T-helper 2 cell (primary cell): ENCODE measurements at regions not wholly inside any gene's neighbourhood (a gene's known extent, or its start where the extent isn't known, plus 50 kb on each side); places are given as distances from the start of the nearest gene placed in this dataset.

Experiments
- DNase-seq, 5 experiments: peaks; one replicate each; pipeline versions ENCODE4 v3.0.0 to v3.0.0-alpha.2; 2012 to 2022

DNA sequence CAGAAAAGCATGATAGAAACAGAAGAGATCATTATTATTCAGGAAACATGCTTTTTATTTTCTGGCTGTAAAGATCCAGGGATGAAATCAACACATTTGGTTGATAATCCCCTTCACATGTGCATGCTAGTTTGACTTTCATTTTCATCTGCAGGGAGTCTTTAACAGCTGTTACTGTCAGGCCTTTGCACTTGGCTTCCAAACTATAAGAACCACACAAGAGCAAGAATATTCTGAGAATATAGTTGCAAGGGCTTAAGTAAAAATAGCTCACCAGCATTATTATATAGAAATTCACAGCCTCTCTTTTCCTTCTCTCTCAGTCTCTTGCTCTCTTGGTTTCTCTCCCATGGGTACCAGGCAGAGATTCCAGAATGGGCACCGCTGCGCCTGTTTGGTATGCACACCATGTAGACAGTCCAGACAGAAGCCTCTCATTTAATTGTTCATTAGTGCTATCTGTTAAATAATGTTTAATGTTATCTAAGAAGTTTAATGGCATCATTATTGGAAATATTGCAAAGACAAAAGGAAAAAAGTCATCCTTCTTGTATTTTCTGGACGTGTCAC, 622.3 kb upstream of the PLXNA2 start:
- no peak for DNase-seq

DNA sequence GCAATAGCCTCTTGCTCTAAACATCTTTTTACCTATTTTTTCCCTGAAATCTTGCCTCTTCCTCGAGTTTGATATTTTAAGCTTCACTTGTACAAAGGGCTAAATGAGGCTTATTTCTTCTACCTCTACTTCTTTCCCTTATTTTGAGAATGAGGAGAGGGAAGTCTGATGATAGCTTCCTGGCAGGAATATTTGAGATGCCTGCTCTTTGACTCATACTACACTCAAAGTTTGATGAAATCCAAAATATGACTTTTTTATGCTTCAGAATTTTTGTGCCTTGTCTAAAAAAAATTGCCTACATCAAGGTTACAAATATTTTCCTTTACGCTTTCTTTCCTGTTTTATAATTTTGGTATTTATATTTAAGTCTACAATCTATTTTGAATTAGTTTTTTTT, 624.4 kb upstream of the PLXNA2 start:
- DNase-seq: no peak

DNA sequence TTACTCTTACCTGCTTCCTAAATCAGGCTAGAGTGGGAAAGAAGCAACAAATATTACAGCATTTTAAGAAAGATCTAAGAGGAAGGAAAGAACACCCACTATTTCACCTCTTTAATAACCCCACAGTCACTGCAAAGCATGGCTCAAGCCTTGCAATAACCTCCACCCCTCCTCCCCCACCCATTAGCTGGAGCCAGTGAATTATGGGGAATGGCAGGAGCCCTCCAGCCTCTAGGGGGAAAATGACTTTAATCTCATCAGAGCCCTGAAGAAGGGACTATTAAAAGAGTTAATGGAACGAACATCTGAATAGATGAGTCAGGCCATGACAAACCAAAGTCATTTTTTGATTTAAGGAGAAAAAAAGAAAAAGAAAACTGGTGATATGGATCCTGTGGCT, 630.7 kb upstream of the PLXNA2 start:
- no peak for DNase-seq

DNA sequence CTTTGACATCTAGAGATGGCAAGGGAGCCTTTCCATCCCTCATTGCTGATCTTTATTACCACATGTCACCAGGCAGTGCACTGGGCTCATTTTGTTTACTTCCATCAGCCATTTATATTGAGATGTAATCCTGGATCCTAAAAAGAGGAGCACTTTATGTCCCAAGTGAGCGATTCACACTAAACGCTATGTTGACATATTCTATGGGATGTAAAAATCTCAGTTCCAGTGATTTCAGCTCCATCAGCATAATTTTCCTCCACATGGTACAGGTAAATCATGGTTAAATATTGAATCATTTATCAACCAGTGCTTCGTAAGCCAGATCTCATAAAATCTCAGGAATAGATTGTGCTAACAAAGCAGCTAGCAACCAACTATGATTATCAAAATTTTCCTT, 634.8 kb upstream of the PLXNA2 start:
- DNase-seq: no peak

DNA sequence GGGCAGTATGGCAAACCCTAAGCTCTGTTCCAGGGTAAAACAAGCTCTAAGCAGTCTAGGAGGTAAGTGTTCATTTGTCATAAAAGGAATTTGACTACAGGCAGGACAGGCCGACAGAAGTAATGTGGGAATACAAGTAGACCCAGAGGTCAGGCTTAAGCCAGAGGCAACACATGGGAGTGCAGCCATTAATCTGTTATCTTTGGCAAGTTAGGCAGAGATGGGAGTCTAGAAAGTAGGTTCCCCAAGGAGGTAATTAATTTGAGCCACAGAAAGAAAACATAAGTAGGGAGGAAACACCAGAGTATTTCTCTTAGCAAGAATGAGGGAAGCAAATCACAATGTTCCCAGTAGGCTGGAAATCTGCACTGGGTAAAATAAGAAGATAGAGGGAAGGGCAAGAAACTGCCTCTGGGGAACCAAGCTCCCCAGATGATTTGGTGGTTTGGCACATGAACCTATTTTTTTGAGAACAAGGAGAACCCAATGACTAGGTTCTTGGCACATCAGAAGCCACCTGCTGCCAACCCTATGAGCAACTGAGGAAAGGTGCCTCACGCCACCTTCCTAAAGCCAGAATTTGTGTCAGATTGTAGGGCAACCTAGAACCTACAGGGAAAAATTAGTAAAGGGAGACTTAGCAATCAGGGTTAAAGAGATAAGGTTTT, 636.4 kb upstream of the PLXNA2 start:
- DNase-seq: no peak

DNA sequence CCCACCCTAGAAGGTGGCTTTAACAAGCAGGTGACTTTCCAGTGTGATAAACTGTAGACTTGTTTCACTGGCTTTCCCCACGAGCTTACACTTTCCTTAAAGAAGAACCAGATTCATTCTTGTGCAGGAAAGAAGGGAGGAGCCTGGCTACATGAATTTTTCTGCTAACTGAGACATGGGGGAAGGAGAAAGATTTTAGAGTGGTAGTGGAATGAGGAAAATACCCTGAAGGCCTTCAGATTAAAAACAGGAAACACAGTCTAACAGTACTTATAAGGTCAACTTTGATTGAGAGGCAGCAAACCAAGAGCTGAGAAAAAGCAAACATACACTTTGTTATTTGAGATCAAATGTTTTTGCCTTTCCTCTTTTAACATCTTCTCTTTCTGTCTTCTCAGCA, 640.9 kb upstream of the PLXNA2 start:
- DNase-seq: no peak

DNA sequence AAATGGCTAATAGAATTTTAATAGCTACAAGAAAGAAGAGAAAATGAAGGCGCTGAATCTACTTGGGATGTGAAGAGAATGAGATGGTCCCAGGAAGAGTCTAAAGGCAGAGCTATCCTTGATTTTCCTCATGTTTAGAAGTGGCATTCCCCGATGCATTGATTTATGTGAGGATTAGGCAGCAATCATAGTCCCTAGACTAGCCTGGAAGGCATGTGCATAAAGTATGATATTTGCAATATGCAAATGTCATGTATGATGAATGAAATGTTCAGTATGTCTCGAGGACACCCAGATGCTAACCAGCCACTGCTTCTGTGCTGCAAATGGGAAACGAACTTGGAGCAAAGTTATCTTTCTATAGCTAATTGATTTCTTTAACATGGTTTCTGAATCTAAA, 641.5 kb upstream of the PLXNA2 start:
- no peak for DNase-seq

DNA sequence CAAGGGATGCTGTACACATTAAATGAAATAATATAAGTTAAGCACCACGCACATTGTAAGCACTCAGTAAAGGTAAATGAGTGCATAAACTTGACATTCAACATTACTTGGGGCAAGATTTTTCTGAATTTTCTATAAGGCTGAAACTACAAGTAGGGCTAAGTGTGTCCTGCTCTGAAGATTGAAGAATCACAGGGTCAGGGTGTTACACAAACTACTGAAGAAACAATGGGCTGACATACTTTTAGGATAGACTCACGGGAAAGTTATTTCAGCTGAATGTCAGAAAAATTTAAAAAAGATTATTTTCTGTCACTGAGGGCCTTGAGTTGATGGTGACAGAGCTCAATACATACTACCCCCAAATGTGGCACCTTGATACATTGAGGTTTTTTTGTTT, 644.2 kb upstream of the PLXNA2 start:
- DNase-seq: no peak

DNA sequence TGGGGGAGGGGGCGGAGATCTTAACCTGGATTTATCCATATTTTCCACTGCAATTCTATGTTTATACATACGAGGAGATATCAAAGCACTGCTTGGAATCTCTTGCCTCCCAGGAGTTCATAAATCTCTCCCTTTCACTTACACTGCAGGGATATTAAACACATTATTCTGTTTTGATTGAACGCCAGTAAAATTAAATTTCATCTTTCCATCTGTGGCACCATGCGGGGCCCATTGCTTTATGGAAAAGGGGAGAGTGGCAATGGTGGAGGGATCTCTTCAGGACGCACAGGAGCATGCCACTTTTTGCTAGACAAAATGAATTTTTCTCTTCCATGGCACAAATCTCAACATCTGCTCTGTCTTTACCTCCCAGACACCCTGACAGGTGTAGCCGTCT, 648.0 kb upstream of the PLXNA2 start:
- no peak for DNase-seq

DNA sequence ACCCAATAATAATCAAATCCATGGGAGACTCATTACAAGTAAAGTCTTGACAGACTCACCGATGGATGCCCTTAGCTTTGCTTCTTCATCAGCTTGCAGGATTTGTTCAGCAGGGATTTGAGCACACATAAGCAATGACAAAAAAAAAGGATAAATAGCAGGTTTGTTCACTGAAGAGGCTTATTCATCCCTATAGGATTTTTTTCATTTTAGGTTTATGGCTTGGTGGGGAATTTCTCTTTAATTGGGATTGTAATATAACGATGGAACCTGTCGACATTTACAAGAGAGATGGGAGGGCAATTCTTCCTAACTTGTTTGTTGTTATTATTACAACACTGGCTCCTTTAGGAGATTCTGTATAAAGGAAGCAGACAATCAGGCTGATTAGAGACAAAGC, 649.1 kb upstream of the PLXNA2 start:
- no peak for DNase-seq

DNA sequence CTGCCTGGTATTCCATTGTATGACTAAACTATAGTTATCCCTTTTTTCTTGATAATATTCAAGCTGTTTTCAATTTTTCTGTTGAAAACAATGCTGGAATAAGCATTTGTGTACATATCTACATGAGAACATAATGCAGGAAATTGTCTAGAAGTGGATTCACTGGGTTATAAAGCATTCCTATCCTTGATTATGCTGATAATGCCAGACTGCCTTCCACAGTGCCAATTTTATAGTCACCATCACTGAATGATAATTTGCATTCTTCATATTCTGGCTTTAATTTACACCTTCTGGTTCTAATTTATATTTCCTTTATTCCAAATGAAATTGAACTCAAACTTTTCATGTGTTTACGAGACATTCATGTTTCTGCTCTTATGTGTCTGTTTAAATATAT, 651.0 kb upstream of the PLXNA2 start:
- no peak for DNase-seq

DNA sequence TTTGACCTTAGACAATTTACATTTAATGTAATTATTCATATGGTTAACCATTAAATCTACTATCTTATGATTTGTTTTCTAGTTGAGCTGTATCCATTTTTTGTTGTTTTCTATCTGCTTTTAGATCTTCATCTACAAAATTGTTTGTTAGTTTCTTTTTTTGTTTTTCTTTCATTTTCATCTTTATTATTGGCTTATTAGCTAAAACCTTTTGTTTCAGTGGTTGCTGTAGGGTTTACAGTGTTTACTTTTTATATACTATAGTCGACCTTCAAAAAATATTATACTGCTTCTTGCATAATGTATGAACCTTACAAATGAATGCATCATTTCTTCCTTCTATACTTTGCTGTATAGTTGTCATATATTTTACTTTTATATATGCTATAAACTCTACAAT, 651.6 kb upstream of the PLXNA2 start:
- no peak for DNase-seq

DNA sequence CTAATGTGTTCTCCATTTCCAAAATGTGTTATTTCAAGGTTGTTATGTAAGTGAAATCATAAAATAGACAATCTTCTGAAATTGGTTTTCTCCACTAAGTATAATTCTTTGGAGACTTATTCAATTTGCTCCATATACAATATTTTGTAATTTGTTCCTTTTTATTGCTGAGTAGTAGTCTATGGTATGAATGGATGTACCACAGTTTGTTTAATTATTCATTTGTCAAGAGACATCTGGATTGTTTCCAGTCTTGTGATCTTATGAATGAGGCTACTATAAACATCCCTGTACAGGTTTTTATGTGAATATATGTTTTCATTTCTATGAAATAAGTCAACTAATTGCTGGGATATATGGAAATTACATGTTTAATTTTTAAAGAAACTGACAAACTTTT, 652.6 kb upstream of the PLXNA2 start:
- DNase-seq: no peak

DNA sequence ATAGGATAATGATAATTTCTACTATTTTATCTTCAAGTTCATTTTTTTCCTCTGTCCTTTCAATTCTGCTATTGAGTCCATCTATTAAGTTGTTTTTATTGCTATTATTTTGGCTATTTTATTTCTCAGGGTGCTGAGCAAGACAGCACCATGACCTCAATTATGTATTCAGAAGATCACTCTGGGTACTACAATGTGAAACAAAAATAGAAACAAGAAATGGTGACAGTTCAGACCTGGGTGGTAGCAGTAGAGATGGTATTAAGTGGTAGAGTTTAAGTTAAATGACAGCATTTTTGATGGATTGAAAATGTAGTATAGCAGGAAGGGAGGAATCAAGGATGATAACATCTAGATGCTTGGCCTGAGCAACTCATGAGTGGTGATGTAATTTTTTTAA, 655.3 kb upstream of the PLXNA2 start:
- no peak for DNase-seq

DNA sequence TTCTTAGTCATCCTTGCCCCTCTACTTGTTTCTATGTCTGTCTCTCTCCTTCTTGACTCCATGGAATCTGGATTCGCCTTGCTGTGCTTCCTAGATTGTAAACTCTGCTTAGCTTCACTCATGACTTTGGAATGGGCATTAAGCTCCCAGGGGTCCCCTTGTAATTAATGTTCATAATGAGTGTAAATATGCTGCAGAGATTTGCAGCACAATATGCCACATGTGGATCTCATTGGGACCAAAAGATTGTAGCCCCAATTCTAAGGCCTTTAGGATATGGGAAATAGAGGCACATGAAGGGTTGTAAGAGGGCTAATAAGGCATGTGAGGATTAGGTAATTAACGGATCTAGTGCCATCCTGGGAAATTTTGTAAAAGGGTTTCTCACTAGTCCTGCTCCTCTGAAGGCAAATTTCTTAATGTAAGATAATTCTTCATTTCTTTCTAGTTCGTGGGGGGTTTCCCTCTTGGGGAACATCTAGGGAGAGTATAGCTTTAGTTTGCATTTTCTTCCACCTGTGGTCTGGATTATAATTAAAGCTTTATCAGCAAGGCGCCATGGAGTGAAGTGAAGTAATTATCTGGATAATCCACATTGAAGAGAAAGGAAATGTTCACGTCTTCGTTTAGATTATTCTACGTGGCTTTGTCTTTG, 659.2 kb upstream of the PLXNA2 start:
- DNase-seq: no peak

DNA sequence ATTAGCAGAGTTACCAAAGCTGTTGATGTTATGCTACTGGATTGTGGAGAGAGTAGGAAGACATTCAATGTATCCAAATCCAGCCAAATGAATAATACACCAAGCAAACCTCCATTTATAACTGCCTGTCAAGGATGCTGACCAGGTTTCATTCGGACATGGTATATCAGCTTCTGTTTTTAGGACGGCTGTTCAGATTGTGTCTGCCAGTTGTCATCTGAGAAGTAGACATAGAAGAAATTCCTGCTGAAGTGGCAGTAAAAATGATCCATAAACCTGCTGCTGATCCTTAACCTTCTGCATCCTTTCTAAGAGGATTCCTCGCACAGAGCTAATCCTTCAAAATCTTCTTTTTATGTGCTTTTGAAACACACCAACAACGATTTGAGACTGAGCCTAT, 663.6 kb upstream of the PLXNA2 start:
- DNase-seq: no peak

DNA sequence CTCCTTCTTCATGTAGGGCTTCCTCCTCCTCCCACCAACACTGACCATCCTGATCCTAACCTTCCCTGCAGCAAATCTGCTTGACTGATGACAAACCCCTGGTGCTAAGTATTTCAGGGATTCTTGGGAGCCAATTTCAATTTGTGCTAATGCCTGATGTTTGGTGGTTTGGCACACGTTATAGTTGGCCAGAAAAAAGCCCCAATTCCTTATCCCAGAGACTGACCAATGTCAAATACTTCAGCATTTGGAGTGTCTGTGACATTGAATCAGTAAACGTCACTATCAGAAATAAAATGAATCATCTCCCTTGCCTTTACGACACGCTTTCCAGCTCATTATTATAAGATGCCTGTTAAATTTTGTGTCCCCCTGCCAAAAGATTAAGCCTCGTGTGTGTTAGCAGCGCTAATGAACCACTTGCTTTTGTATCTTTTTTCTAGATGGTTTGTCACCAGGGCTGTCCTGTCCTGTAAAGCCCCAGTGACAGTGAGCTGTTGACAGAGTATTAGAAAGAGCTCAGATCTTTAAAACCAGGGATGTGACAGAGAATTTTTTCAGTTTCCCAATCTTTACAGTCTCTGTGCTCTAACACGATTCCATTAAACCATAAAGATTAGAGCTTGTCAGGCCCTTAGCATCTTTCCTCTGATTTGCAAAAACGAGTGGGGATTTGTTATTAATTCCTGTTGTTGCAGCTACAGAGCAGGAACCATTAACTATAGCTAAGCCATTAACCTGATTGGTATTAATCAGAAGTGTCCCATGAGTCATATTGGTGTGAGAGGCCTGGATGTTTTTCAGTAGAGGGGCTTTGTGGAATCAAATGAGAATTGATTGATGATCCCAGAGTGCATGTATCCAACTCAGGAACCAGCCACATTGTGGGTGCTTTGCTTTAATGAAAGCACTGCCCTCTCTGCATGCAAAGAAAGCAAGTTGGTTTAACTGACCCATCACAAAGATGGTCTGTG, 665.1 kb upstream of the PLXNA2 start:
- no peak for DNase-seq

DNA sequence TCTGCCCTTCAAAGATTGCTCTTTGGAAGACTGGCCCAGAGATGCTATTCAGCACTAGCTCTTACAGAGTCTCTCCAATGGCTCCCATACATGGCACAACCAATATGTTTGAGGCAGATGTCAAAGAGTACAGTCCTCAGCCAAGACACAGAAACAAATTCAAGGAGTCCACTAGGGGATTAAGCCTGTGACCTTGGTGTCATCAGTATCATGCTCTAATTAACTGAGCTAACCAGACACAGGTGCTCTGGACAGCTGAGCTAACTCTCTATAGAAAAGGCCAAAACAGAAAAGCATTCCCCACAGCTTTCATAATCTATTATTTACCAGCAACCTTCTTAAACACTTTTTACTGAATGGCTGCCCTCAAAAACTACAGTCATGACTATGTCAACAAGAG, 666.0 kb upstream of the PLXNA2 start:
- no peak for DNase-seq

DNA sequence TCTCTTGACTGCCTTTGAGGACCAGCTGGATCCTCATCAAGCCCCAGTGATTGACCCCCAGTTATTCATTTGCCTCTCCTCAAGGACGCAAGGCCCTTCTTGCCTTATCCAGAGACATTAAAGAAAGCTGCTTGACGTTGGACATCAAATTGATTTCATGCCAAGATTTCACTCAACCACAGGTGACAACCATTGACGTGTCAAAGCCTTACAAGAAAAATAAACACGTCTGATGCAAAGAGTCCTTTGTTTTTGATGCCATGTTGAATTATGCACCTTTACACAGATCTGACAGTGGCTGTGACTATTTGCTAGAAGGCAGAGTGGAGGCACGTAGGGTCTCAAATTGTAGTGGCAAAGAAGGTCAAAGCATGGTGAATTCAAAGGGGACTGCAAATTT, 666.2 kb upstream of the CAMK1G start:
- no peak for DNase-seq

DNA sequence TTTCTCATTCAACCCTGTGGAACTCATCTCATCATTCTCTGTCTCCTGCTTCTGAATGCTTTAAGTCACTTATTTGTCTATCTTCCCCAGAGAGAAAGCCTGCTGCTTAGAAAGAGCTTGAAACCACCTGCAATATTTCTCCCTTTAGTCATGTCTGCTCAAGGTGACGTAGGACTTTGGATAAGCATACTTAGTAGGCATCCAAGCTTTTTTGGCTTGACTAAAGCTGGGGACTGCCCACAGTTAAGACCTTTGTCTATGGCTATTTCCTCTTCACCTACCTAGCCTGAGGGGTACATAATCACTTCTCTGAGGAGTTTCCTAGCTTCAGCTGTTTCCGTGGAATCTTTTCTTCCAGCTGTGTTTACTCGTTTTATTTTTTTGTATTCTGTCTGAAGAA, 665.8 kb upstream of the CAMK1G start:
- no peak for DNase-seq

DNA sequence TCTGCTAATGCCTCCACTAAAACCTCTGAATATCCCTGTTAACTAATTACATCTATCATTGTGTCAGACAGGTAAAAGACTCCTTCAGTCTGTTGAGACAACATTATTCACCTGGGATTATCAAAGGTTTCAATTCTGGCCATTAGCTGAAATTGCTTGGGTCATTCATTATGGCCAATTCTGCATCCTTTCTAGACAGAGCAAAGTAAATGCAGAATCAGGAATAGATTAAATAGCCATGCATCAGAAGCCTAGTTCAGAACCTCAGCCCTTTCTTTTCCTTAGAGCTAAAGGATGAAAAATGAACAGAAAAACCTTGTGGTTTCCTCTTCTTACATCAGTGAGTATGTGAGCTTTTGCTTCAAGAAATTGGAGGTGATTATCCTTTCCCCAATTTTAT, 665.4 kb upstream of the CAMK1G start:
- no peak for DNase-seq

DNA sequence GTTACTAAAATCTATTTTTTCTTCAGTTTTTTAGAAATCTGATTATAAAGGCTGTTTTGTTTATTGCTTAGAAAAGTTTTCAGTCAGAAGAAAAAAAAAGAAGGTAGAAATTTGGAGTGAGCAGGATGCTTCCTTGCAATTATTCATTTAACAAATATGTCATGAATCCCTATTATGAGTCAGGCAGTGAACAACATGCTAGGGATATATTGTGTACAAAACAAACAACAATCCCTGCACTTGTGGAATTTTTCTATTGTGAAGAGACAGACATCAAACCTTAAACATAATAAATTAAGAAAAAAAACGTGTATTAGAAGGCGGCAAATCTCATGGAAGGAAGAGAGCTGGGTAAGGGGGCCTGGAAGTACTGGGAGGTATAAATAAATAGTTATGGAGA, 664.1 kb upstream of the CAMK1G start:
- DNase-seq: no peak

DNA sequence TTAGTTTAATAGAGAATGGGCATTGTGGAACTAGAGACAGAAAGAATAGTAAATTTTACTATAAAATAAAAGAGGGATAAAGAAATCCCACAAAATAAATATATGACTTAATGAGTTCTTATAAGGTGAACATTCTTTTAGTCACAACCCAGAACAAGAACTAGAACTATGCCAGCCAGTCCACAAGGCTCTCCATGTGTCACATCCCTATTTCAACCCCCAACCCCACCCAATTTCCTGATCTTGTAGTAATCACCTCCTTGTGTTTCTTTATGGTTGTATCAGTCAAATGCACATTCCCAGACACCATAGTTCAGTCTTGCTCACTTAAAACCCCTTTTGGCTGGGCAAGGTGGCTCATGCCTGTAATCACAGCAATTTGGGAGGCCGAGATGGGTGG, 662.3 kb upstream of the CAMK1G start:
- DNase-seq: no peak

DNA sequence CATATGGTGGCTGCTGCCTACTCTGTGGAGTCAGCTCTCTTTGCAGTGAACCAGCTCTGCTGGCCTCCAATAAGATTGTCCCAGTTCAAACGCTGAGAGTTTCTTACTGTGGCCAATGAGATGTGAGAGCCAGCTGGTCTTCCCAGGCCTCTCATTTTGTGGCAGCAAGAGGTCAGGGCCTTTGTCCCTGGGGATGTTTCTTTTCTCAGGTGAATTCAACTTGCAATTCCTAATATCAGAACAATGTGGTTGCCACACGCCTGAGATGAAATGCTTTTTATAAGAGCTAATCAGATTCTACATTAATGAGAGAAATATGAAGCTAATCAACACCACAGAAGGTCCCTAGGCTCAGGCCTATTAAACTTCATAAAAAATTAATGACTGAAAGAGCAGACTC, 660.1 kb upstream of the CAMK1G start:
- no peak for DNase-seq
